Peyer's patch (tissue), 4 donors: ENCODE measurements at regions not wholly inside any gene's neighbourhood (a gene's known extent, or its start where the extent isn't known, plus 50 kb on each side); places are given as distances from the start of the nearest gene placed in this dataset.

ENCODE experiments used
- DNase-seq, 3 donors: peaks; one replicate each; pipeline ENCODE4 v3.0.0-alpha.2; 2017 to 2019
- H3K27ac ChIP-seq, 4 donors: fragments of 200-600 bp; sonication (generic); one replicate each; pipeline ENCODE4 v1.5.1; 2016 to 2019
- H3K27me3 ChIP-seq, 2 donors: fragments of 200-600 bp; sonication (generic); one replicate each; pipeline ENCODE4 v1.5.1; 2019
- H3K36me3 ChIP-seq, 3 donors: fragments of 200-600 bp; sonication (generic); one replicate each; pipeline ENCODE4 v1.5.1; 2016 to 2019
- H3K4me1 ChIP-seq, 4 donors: fragments of 200-600 bp; sonication (generic); one replicate each; pipeline ENCODE4 v1.5.1; 2016 to 2019
- H3K4me3 ChIP-seq, 4 donors: fragments of 200-600 bp; sonication (generic); 1 replicate in 3 of 4; 2 replicates in 1 of 4; pipeline ENCODE4 v1.5.1; 2016 to 2019; ENCODE audit warnings: mild to moderate bottlenecking in 1 of 4
- H3K9me3 ChIP-seq, 4 donors: fragments of 200-600 bp; sonication (generic); one replicate each; pipeline ENCODE4 v1.5.1; 2016 to 2019; ENCODE audit warnings: mild to moderate bottlenecking in 1 of 4
- POLR2A ChIP-seq, 2 donors: fragments of 450-650 bp; IDR thresholded peaks; one replicate each; pipeline ENCODE4 v1.5.1; 2017; ENCODE audit warnings: antibody characterized with exemption in 2 of 2, mild to moderate bottlenecking in 2 of 2, moderate library complexity in 2 of 2
- TF ChIP-seq, protein P1 (sequence below), 6 experiments: fragments of 450-650 bp in 4 of 6; fragments of 200-600 bp in 2 of 6; sonication (generic) in 1 of 6; IDR thresholded peaks; one replicate each; pipeline ENCODE4 v1.5.1; 2017 to 2019; ENCODE audit warnings: antibody characterized with exemption in 6 of 6, mild to moderate bottlenecking in 3 of 6, moderate library complexity in 1 of 6

DNA sequence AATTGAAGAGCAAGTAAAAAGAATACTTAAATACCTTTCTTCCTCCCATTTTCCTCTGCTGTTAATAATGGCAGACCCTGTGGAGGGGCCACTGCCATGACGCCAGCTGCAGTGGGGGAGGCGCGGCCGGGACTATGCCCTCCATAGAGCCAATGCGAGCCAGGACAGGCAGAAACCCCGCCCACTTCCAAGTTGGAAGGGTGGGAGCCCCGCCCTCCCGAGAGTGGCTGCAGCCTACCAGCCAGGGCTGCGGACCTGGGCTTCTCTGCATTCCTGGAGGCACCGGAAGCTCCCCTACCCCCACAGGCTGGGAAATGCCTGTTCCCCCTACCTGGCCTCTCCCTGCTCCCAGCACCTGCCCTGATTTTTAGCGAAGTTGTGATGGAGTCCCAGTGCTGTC lies 439.4 kb upstream of the CDH19 start:
- TF ChIP-seq, protein P1, sequence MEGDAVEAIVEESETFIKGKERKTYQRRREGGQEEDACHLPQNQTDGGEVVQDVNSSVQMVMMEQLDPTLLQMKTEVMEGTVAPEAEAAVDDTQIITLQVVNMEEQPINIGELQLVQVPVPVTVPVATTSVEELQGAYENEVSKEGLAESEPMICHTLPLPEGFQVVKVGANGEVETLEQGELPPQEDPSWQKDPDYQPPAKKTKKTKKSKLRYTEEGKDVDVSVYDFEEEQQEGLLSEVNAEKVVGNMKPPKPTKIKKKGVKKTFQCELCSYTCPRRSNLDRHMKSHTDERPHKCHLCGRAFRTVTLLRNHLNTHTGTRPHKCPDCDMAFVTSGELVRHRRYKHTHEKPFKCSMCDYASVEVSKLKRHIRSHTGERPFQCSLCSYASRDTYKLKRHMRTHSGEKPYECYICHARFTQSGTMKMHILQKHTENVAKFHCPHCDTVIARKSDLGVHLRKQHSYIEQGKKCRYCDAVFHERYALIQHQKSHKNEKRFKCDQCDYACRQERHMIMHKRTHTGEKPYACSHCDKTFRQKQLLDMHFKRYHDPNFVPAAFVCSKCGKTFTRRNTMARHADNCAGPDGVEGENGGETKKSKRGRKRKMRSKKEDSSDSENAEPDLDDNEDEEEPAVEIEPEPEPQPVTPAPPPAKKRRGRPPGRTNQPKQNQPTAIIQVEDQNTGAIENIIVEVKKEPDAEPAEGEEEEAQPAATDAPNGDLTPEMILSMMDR (IDR thresholded peaks at IDR 0.05), result no peak
- no peak for TF ChIP-seq POLR2A (IDR thresholded peaks at IDR 0.05)
- H3K9me3 ChIP-seq, result no peaks in the 10 kb centered on the region
- H3K4me1 ChIP-seq, result no peaks in the 10 kb centered on the region
- no peaks in the 10 kb centered on the region for H3K36me3 ChIP-seq
- H3K4me3 ChIP-seq, result no peak overlapping the region
- H3K27ac ChIP-seq, result no peak overlapping the region
- no peaks in the 10 kb centered on the region for H3K27me3 ChIP-seq
- no peak for DNase-seq

DNA sequence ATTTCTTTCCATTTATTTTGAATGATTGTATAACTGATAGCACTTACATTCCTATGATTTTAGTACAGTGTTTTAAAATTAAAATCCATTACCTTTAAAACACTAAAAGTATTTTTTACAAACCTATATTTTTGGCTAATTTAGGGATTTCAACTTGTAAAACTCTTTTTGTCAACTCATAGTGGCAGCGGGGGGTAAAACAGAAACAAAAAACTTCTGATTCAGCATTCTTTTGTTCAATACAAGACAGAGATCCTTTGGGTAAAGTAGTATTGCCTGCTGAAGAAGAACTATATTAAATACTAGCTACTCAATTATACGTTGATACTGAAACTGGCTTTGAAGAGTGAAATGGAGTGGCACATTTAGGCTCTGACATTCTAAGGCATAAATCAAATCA lies 437.4 kb upstream of the CDH19 start:
- Histone ChIP-seq H3K4me1 (no peaks in the 10 kb centered on the region), H3K4me3 (no peak overlapping the region), H3K9me3 (no peaks in the 10 kb centered on the region), H3K36me3 (no peaks in the 10 kb centered on the region), H3K27ac (no peak overlapping the region), H3K27me3 (no peaks in the 10 kb centered on the region)
- no peak for DNase-seq
- no peak for TF ChIP-seq POLR2A (IDR thresholded peaks at IDR 0.05)
- TF ChIP-seq, protein P1 (IDR thresholded peaks at IDR 0.05), result no peak

DNA sequence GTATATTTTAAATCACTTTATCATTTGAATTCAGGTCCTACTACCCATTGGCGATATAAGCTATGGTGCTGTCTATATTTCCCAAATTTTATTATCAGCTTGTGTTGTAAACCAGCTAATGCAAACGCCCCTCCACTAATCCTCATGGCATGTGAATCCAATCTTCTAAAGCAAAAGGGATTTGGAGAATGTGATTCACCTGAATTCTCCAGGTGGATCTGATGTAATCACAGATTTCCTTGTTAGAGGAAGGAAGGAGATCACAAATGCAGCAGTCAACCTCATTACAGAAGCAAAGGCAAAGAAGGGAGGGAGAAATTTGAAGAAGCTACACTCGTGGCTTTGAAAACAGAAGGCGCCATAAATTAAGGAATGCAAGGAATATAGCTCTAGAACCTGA lies 431.1 kb upstream of the CDH19 start:
- H3K4me1 ChIP-seq, result no peaks in the 10 kb centered on the region
- H3K4me3 ChIP-seq, result no peak overlapping the region
- no peaks in the 10 kb centered on the region for H3K9me3 ChIP-seq
- H3K36me3 ChIP-seq, result no peaks in the 10 kb centered on the region
- H3K27me3 ChIP-seq, result no peaks in the 10 kb centered on the region
- TF ChIP-seq POLR2A (IDR thresholded peaks at IDR 0.05), result no peak
- TF ChIP-seq, protein P1 (IDR thresholded peaks at IDR 0.05), result no peak
- H3K27ac ChIP-seq, result no peak overlapping the region
- DNase-seq, result no peak

DNA sequence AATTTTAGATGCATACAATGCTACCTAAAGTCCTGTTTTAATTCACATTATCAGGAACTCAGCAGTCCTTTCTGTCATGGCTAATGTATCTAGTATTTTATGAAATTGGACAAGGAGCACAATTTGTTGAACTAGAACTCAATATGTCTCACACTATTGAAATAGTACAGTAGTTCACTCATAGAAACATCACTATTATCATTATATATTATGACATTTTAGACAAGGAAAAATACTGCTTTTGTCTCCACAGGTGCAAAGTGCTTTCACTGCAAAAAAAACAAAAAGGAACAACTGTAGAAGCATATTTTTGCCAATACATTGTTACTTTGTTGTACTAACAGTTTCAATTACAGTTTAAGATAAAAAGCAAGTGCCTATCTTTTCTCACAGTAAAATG lies 419.2 kb upstream of the CDH19 start:
- H3K4me1 ChIP-seq, result no peaks in the 10 kb centered on the region
- H3K36me3 ChIP-seq, result no peaks in the 10 kb centered on the region
- DNase-seq, result no peak
- TF ChIP-seq POLR2A (IDR thresholded peaks at IDR 0.05), result no peak
- TF ChIP-seq, protein P1 (IDR thresholded peaks at IDR 0.05), result no peak
- no peak overlapping the region for H3K27ac ChIP-seq
- H3K9me3 ChIP-seq, result no peaks in the 10 kb centered on the region
- H3K27me3 ChIP-seq, result no peaks in the 10 kb centered on the region
- H3K4me3 ChIP-seq, result no peak overlapping the region

DNA sequence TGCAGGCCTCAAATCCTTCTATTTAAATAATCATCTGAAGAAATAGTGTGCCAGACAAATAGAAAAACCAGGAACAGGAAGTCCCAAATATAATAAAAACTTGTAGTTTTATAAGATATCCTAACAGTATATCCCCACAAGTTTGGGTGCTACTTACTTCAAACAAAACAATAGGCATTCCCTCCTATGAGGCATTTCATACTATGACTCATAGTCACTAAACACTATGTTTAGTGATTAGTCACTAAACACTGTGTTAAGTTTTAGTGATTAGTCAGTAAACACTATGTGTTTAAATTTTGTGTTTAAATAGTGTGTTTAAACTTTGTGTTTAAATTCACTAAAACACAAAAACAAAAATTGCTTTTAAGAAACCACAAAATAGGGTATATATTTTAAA lies 407.0 kb upstream of the CDH19 start:
- Histone ChIP-seq H3K36me3 (no peaks in the 10 kb centered on the region), H3K9me3 (no peaks in the 10 kb centered on the region), H3K27ac (no peak overlapping the region), H3K27me3 (no peaks in the 10 kb centered on the region), H3K4me3 (no peak overlapping the region), H3K4me1 (no peaks in the 10 kb centered on the region)
- DNase-seq, result no peak
- no peak for TF ChIP-seq POLR2A (IDR thresholded peaks at IDR 0.05)
- TF ChIP-seq, protein P1 (IDR thresholded peaks at IDR 0.05), result no peak

DNA sequence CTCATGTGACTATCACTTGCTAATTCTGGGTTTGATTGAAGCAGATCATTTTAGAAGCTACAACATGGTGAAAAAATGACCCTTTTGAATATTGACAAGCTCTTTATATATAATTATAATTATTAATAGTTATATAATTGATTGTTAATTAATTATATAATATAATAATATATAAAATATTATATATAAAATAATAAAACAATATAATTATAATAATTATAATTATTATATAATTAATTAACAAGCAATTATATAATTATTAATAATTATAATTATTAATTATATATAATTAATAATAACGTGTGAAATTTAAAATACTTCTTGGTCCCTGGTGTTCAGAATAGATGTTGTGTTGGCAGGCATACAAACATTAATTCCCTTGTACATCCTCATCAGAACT lies 404.1 kb upstream of the CDH19 start:
- H3K27me3 ChIP-seq, result no peaks in the 10 kb centered on the region
- DNase-seq, result no peak
- H3K9me3 ChIP-seq, result no peaks in the 10 kb centered on the region
- H3K4me1 ChIP-seq, result no peaks in the 10 kb centered on the region
- no peak overlapping the region for H3K27ac ChIP-seq
- TF ChIP-seq, protein P1 (IDR thresholded peaks at IDR 0.05), result no peak
- no peak for TF ChIP-seq POLR2A (IDR thresholded peaks at IDR 0.05)
- no peak overlapping the region for H3K4me3 ChIP-seq
- H3K36me3 ChIP-seq, result no peaks in the 10 kb centered on the region
